Right atrium auricular region (tissue), 2 donors: ENCODE measurements at regions not wholly inside any gene's neighbourhood (a gene's known extent, or its start where the extent isn't known, plus 50 kb on each side); places are given as distances from the start of the nearest gene placed in this dataset.
"Not testable (repeated sequence)": the region's sequence is repeated elsewhere in the genome, so short reads cannot be mapped to it uniquely, and the experiment has no call there.

Experiments used
- DNase-seq: peaks from one replicate; pipeline ENCODE4 v3.0.0-alpha.2; 2019; ENCODE audit warnings: low spot score
- H3K27ac ChIP-seq, 2 donors: fragments of 200-600 bp; sonication (generic); 1 replicate in 1 of 2; 2 replicates in 1 of 2; pipeline ENCODE4 v1.5.1; 2016 to 2019
- H3K27me3 ChIP-seq, 2 donors: fragments of 200-600 bp; sonication (generic); one replicate each; pipeline versions ENCODE4 v1.5.1 to v1.6.0; 2017 to 2019
- H3K36me3 ChIP-seq: fragments of 200-600 bp; sonication (generic); one replicate; pipeline ENCODE4 v1.5.1; 2016
- H3K4me1 ChIP-seq, 2 donors: fragments of 200-600 bp; sonication (generic); one replicate each; pipeline versions ENCODE4 v1.5.1 to v1.6.0; 2017 to 2019
- H3K4me3 ChIP-seq, 2 donors: fragments of 200-600 bp; sonication (generic); 1 replicate in 1 of 2; 2 replicates in 1 of 2; pipeline ENCODE4 v1.5.1; 2017 to 2019; ENCODE audit warnings: mild to moderate bottlenecking in 1 of 2, moderate library complexity in 1 of 2
- H3K9me3 ChIP-seq, 2 donors: fragments of 200-600 bp; sonication (generic); one replicate each; pipeline ENCODE4 v1.5.1; 2019
- TF ChIP-seq, protein P1 (sequence below), 2 donors: fragments of 200-600 bp; sonication (generic); IDR thresholded peaks; one replicate each; pipeline ENCODE4 v1.5.1; 2019; ENCODE audit warnings: antibody characterized with exemption in 2 of 2

DNA sequence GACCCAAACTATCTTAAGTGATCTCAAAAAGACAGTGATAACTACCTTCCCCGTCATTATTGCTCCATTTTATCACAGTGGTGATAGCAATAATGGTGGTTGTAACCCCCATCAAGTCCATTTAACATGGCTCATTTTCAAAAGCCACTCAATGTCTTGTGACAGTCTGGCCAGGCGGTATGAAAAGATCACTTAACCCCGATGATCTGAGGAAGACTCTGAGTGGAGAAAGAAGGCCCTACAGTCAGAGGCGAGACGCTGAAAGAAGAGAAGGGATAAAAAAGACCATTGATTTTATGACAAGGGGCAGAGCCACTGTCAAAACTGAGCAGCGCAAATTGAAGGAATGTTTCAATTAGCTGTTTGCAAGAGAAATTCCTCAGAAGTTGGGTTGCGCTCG, 417.2 kb upstream of the PBX1 start:
- Histone ChIP-seq H3K27me3 (no peaks in the 10 kb centered on the region), H3K27ac (no peak overlapping the region), H3K9me3 (no peaks in the 10 kb centered on the region), H3K36me3 (no peaks in the 10 kb centered on the region), H3K4me3 (no peak overlapping the region), H3K4me1 (no peaks in the 10 kb centered on the region)
- TF ChIP-seq, protein P1, sequence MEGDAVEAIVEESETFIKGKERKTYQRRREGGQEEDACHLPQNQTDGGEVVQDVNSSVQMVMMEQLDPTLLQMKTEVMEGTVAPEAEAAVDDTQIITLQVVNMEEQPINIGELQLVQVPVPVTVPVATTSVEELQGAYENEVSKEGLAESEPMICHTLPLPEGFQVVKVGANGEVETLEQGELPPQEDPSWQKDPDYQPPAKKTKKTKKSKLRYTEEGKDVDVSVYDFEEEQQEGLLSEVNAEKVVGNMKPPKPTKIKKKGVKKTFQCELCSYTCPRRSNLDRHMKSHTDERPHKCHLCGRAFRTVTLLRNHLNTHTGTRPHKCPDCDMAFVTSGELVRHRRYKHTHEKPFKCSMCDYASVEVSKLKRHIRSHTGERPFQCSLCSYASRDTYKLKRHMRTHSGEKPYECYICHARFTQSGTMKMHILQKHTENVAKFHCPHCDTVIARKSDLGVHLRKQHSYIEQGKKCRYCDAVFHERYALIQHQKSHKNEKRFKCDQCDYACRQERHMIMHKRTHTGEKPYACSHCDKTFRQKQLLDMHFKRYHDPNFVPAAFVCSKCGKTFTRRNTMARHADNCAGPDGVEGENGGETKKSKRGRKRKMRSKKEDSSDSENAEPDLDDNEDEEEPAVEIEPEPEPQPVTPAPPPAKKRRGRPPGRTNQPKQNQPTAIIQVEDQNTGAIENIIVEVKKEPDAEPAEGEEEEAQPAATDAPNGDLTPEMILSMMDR (IDR thresholded peaks at IDR 0.05): no peak
- DNase-seq: no peak

DNA sequence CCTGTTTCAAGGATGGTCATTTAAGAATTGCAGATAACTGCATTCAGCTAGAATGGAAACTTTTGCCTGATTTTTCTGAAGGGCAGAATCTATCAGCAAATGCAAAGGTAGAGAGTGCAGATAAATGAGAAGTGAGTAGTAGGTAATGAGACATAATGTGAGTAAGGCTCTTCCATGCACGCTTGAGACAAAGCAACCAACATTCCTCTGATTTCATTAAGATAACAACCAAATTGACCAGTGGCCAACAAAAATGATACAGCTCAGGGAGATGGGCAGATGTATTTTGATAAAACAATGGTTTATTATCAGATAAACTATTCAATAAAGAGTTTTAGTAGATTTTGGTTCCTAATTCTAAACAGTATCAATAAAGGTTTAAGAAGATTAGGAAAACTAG, 404.4 kb upstream of the PBX1 start:
- no peaks in the 10 kb centered on the region for H3K36me3 ChIP-seq
- no peaks in the 10 kb centered on the region for H3K9me3 ChIP-seq
- no peak overlapping the region for H3K4me3 ChIP-seq
- DNase-seq: no peak
- no peaks in the 10 kb centered on the region for H3K4me1 ChIP-seq
- TF ChIP-seq, protein P1 (IDR thresholded peaks at IDR 0.05): no peak
- no peak overlapping the region for H3K27ac ChIP-seq
- H3K27me3 ChIP-seq: no peaks in the 10 kb centered on the region

DNA sequence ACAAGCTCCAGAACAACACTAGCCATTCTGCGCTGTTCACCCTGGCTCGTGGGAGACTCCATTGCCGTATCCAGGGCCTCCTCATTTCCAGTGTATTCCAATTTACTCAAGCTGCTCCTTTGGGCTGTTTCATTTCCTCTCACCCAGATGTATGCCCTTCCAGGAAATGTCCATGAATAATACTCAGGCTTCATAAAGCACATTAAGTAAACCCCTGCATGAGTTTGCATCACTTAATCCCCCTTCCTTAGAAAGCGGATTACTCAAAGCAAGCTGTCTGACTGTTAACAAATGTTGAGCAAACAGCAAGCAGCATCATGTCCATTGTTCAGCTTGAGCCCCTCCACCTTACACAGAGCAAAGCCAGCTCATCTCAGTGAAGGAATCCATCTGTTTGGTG, 403.6 kb upstream of the PBX1 start:
- Histone ChIP-seq H3K4me3 (no peak overlapping the region), H3K27me3 (no peaks in the 10 kb centered on the region), H3K4me1 (no peaks in the 10 kb centered on the region), H3K9me3 (no peaks in the 10 kb centered on the region), H3K27ac (no peak overlapping the region), H3K36me3 (no peaks in the 10 kb centered on the region)
- TF ChIP-seq, protein P1 (IDR thresholded peaks at IDR 0.05): no peak
- no peak for DNase-seq

DNA sequence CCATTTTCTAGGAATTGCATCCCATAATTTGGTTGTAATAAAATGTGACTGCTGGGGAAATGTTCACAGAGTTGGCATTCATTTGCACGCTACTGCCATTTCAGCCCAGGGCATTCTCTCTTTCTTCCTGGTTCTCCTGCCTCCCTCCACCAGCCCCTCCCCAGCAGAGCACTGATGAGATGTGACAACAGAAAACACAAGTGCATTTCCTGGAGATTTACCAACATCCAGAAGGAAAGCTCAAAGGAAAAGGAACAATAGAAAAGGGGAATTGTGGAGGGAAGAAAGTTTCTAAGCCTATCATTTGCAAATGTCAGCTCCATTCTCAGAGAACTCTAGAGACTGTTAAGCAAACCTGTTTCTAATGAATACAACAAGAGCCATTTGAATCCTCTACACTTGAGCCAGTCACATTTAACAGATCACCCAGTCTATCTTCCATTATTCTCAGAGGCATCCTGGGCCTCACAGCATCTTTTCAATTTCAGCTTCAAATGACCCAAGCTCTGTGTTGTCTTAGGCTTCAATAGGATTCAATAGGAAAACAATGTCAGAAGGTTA, 395.6 kb upstream of the PBX1 start:
- Histone ChIP-seq H3K4me1 (no peaks in the 10 kb centered on the region), H3K9me3 (no peaks in the 10 kb centered on the region), H3K27me3 (no peaks in the 10 kb centered on the region), H3K27ac (no peak overlapping the region), H3K4me3 (no peak overlapping the region), H3K36me3 (no peaks in the 10 kb centered on the region)
- DNase-seq: no peak
- TF ChIP-seq, protein P1 (IDR thresholded peaks at IDR 0.05): no peak

DNA sequence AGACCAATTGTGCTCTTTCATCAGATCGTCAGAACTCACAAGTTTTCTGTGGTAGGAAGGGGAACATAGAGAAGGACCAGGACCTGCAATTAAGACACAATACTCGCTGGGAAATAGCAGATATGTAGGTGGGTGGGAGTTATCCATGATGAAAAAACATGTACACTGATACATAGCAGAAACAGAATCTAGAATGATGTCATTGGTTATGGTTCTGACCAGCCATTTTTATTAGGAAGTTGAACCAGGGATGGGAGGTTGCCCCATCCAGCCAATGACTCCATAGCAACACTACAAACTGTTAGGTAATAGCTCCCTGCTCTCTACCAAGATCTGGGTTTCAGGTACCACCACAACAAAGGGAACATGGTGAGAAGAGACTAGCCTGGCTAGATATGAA, 393.5 kb upstream of the PBX1 start:
- Histone ChIP-seq H3K36me3 (no peaks in the 10 kb centered on the region), H3K27me3 (no peaks in the 10 kb centered on the region), H3K9me3 (no peaks in the 10 kb centered on the region), H3K4me1 (no peaks in the 10 kb centered on the region), H3K4me3 (no peak overlapping the region), H3K27ac (no peak overlapping the region)
- TF ChIP-seq, protein P1 (IDR thresholded peaks at IDR 0.05): no peak
- DNase-seq: no peak

DNA sequence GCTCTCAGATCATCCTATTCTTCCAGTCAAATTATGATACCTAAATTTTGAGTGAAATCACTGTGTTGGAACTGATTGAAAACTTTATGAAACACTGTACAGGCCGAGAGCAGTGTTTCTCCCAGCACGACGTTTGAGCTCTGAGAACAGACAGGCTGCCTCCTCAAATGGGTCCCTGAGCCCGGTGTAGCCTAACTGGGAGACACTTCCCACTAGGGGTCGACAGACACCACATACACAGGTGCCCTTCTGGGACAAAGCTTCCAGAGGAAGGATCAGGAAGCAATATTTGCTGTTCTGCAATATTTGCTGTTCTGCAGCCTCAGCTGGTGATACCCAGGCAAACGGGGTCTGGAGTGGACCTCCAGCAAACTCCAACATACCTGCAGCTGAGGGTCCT, 392.5 kb upstream of the PBX1 start:
- TF ChIP-seq, protein P1 (IDR thresholded peaks at IDR 0.05): peak in 1 of 2 donors; percentile 56
- not testable (repeated sequence) for H3K36me3 ChIP-seq, H3K27me3 ChIP-seq, H3K27ac ChIP-seq, H3K4me1 ChIP-seq, H3K9me3 ChIP-seq, H3K4me3 ChIP-seq, DNase-seq
